GM12878 (cell line): ENCODE measurements at regions not wholly inside any gene's neighbourhood (a gene's known extent, or its start where the extent isn't known, plus 50 kb on each side); places are given as distances from the start of the nearest gene placed in this dataset.

ENCODE experiments used
- CBFB ChIP-seq: IDR thresholded peaks from 2 replicates; pipeline ENCODE4 v1.6.1; 2016; ENCODE audit warnings: antibody characterized with exemption, low read depth
- EP300 ChIP-seq, 2 experiments: fragments of 150-350 bp in 1 of 2; IDR thresholded peaks; 2 replicates each; pipeline ENCODE4 v1.6.1; 2011 to 2012; ENCODE audit warnings: low read depth in 2 of 2, low read length in 2 of 2, borderline replicate concordance in 1 of 2, improper control_type of control experiment in 1 of 2, inconsistent platforms in 1 of 2; ENCODE audit not compliant: control insufficient read depth in 1 of 2
- EZH2 ChIP-seq: IDR thresholded peaks from 2 replicates; pipeline ENCODE4 v1.6.1; 2012; ENCODE audit warnings: low read depth, mild to moderate bottlenecking, control low read depth, inconsistent platforms, low read length, borderline replicate concordance; ENCODE audit not compliant: control insufficient read depth
- GABPA ChIP-seq: IDR thresholded peaks from 2 replicates; pipeline ENCODE4 v1.6.1; 2014; ENCODE audit warnings: antibody characterized with exemption, low read depth, mild to moderate bottlenecking, inconsistent platforms
- HDAC2 ChIP-seq: fragments of 200-600 bp; sonication (generic); IDR thresholded peaks from 2 replicates; pipeline ENCODE4 v1.6.1; 2017
- NFIC ChIP-seq: IDR thresholded peaks from 2 replicates; pipeline ENCODE4 v1.6.1; 2012; ENCODE audit warnings: low read depth, mild to moderate bottlenecking, inconsistent platforms, low read length, moderate library complexity
- NFXL1 ChIP-seq: fragments of 450-650 bp; IDR thresholded peaks from 2 replicates; pipeline ENCODE4 v1.6.1; 2017; ENCODE audit warnings: antibody characterized with exemption, mild to moderate bottlenecking, borderline replicate concordance
- NR2C2 ChIP-seq: IDR thresholded peaks from 2 replicates; pipeline ENCODE4 v1.6.1; 2011; ENCODE audit warnings: borderline replicate concordance, low read depth; ENCODE audit not compliant: control insufficient read depth, insufficient read length
- PBX3 ChIP-seq: IDR thresholded peaks from 2 replicates; pipeline ENCODE4 v1.6.1; 2011; ENCODE audit warnings: mild to moderate bottlenecking, low read depth, low read length, moderate library complexity; ENCODE audit not compliant: insufficient replicate concordance
- POLR2AphosphoS5 ChIP-seq: IDR thresholded peaks from 2 replicates; pipeline ENCODE4 v1.6.1; 2011; ENCODE audit warnings: mild to moderate bottlenecking, low read length, inconsistent platforms
- RAD51 ChIP-seq: fragments of 450-650 bp; IDR thresholded peaks from 2 replicates; pipeline ENCODE4 v1.6.1; 2016; ENCODE audit warnings: moderate library complexity, mild to moderate bottlenecking, inconsistent platforms
- RCOR1 ChIP-seq: conservative IDR thresholded peaks from 2 replicates; pipeline ENCODE4 v1.6.1; 2012; ENCODE audit warnings: low read depth, low read length, improper control_type of control experiment
- TF ChIP-seq, protein P1 (sequence below): IDR thresholded peaks from 2 replicates; pipeline ENCODE4 v1.6.1; 2012; ENCODE audit warnings: mild to moderate bottlenecking, low read depth, low read length

DNA sequence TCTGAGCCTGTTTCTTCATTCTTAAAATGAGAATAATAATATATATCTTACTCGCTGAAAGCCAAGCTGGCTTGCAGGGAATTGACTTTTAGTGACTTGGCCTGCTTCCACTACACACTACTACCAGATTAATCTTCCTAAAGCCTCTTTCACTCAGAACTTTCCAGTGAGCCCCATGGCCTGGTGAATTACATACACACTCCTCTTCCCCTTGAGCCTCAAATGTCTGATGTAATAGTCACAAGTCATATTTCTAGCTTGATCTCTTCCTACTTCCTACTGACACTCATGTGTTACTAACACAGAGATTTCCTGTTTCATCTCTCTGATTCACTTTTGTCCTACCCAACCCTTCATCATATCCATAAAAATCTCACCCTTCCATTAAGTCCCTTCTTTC is 82.7 kb upstream of the SOX2 start:
- TF ChIP-seq RAD51: no peak
- no peak for TF ChIP-seq PBX3
- no peak for TF ChIP-seq HDAC2
- TF ChIP-seq NFIC: no peak
- TF ChIP-seq, protein P1, sequence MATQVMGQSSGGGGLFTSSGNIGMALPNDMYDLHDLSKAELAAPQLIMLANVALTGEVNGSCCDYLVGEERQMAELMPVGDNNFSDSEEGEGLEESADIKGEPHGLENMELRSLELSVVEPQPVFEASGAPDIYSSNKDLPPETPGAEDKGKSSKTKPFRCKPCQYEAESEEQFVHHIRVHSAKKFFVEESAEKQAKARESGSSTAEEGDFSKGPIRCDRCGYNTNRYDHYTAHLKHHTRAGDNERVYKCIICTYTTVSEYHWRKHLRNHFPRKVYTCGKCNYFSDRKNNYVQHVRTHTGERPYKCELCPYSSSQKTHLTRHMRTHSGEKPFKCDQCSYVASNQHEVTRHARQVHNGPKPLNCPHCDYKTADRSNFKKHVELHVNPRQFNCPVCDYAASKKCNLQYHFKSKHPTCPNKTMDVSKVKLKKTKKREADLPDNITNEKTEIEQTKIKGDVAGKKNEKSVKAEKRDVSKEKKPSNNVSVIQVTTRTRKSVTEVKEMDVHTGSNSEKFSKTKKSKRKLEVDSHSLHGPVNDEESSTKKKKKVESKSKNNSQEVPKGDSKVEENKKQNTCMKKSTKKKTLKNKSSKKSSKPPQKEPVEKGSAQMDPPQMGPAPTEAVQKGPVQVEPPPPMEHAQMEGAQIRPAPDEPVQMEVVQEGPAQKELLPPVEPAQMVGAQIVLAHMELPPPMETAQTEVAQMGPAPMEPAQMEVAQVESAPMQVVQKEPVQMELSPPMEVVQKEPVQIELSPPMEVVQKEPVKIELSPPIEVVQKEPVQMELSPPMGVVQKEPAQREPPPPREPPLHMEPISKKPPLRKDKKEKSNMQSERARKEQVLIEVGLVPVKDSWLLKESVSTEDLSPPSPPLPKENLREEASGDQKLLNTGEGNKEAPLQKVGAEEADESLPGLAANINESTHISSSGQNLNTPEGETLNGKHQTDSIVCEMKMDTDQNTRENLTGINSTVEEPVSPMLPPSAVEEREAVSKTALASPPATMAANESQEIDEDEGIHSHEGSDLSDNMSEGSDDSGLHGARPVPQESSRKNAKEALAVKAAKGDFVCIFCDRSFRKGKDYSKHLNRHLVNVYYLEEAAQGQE: no peak
- no peak for TF ChIP-seq NR2C2
- no peak for TF ChIP-seq RCOR1
- TF ChIP-seq POLR2AphosphoS5: no peak
- TF ChIP-seq EZH2: no peak
- TF ChIP-seq GABPA: no peak
- no peak for TF ChIP-seq EP300 (IDR thresholded peaks at IDR 0.05; ENCODE audit: borderline replicate concordance in 1 of 2, control insufficient read depth in 1 of 2, low read depth in 2 of 2, low read length in 2 of 2)
- no peak for TF ChIP-seq NFXL1
- no peak for TF ChIP-seq CBFB
